Coronary artery (tissue), 2 donors: ENCODE measurements at regions not wholly inside any gene's neighbourhood (a gene's known extent, or its start where the extent isn't known, plus 50 kb on each side); places are given as distances from the start of the nearest gene placed in this dataset.

Experiments used
- DNase-seq: peaks from one replicate; pipeline ENCODE4 v3.0.0-alpha.2; 2017; ENCODE audit warnings: low spot score
- H3K27ac ChIP-seq, 2 donors: fragments of 200-600 bp; sonication (generic); one replicate each; pipeline ENCODE4 v1.5.1; 2016 to 2019
- H3K4me3 ChIP-seq: fragments of 200-600 bp; sonication (generic); 2 replicates; pipeline ENCODE4 v1.5.1; 2016; ENCODE audit warnings: mild to moderate bottlenecking, moderate library complexity
- CTCF ChIP-seq: fragments of 200-600 bp; sonication (generic); IDR thresholded peaks from one replicate; pipeline ENCODE4 v1.5.1; 2019; ENCODE audit warnings: antibody characterized with exemption

DNA sequence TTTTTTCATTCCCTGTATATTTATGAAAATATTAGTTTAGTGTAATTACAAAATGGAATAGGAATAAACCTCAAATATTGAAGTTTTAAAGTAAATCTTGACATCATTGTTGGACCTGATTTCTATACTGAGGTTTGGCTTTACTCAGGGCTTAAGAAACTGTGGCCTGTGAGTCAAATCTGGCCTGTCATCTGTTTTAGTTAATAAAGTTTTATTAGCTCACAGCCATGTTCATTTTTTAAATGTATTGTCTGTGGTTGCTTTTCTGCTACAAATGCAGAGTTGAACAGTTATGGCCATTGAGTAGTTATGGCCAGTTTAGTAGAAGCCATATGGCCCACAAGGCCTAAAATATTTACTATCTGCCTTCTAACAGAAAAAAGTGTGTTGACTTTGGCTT is 80.7 kb downstream of the DIPK2A start:
- Histone ChIP-seq H3K27ac (no peak overlapping the region), H3K4me3 (no peak overlapping the region)
- DNase-seq = no peak
- no peak for TF ChIP-seq CTCF

DNA sequence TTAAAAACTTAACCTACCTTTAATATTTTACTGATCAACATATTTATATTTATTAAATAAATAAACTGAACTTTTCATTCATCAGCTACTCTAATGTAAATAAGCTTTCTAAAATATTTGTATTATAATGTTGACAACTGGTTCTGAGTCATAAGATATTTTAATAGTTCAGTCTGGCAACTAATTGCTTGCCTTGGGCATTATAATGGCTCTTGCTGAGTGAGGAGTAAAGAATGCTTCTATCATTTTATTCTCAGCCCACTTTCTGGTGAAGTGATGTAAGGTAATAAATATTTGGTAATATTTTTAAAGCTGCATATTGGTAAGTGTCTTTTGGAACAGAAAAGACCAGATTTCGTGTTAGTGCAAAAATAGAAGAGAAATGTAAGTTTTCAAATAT is 81.5 kb downstream of the DIPK2A start:
- Histone ChIP-seq H3K27ac (no peak overlapping the region), H3K4me3 (no peak overlapping the region)
- TF ChIP-seq CTCF = no peak
- no peak for DNase-seq

- no peak overlapping the region for H3K4me3 ChIP-seq
- no peak for DNase-seq
- H3K27ac ChIP-seq = no peak overlapping the region
- no peak for TF ChIP-seq CTCF
Observed at GRCh38 chr3:144054766-144055165, 83.1 kb downstream of the DIPK2A start.

GRCh38 chr3:144055604-144056003 is 84.0 kb downstream of the DIPK2A start:
- no peak for DNase-seq

GRCh38 chr3:144058713-144059112 is 87.1 kb downstream of the DIPK2A start:
- no peak overlapping the region for H3K4me3 ChIP-seq
- TF ChIP-seq CTCF = no peak
- no peak overlapping the region for H3K27ac ChIP-seq
- no peak for DNase-seq

More at GRCh38 chr3:144055604-144056003, 84.0 kb downstream of the DIPK2A start:
- Histone ChIP-seq H3K4me3 (no peak overlapping the region), H3K27ac (no peak overlapping the region)
- TF ChIP-seq CTCF = no peak

GRCh38 chr3:144059481-144059880 is 87.9 kb downstream of the DIPK2A start:
- H3K27ac ChIP-seq = no peak overlapping the region
- DNase-seq = no peak
- no peak overlapping the region for H3K4me3 ChIP-seq
- no peak for TF ChIP-seq CTCF

DNA sequence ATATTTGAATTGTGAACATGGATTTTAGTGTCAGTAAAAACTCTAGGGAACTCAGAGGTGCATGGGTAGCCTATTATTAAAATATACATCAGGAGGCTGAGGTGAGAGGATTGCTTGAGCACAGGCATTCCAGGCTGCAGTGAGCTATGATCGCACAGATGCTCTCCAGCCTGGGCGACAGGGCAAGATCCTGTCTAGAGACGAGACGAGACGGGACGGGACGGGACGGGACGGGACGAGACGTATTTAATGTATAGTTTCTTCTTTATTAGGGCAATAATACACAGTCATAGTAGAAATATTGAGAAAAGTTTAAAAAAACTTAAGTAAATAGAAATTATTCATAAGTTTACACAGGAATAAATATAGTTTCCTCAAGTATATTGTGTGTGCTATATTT is 89.3 kb downstream of the DIPK2A start:
- Histone ChIP-seq H3K27ac (no peak overlapping the region), H3K4me3 (no peak overlapping the region)
- no peak for DNase-seq
- TF ChIP-seq CTCF = no peak
